ENCODE measurements at regions not wholly inside any gene's neighbourhood (a gene's known extent, or its start where the extent isn't known, plus 50 kb on each side); places are given as distances from the start of the nearest gene placed in this dataset.

- no peak for TF ChIP-seq CTCF (IDR thresholded peaks at IDR 0.05)
- no peak for TF ChIP-seq POLR2A (IDR thresholded peaks at IDR 0.05)
Measured at GRCh38 chr4:167775375-167775774, 317.0 kb upstream of the ANXA10 start.

All from transverse colon (tissue), 3 donors.